ENCODE measurements at regions not wholly inside any gene's neighbourhood (a gene's known extent, or its start where the extent isn't known, plus 50 kb on each side); places are given as distances from the start of the nearest gene placed in this dataset.
"Not testable (repeated sequence)": the region's sequence is repeated elsewhere in the genome, so short reads cannot be mapped to it uniquely, and the experiment has no call there.

- DNase-seq = not testable (repeated sequence)
Measured at GRCh38 chr2:132273585-132273984, 111.8 kb upstream of the ANKRD30BL start.

- DNase-seq = no peak
Measured at GRCh38 chr2:132274000-132274399, 112.2 kb upstream of the ANKRD30BL start.

- DNase-seq = no peak
Measured at GRCh38 chr2:132275396-132275795, 113.6 kb upstream of the ANKRD30BL start.

- no peak for DNase-seq
Measured at GRCh38 chr2:132276571-132276981, 114.8 kb upstream of the ANKRD30BL start.

GRCh38 chr2:132278267-132278666, 116.5 kb upstream of the ANKRD30BL start:
- DNase-seq = no peak

GRCh38 chr2:132279344-132279743, 117.6 kb upstream of the ANKRD30BL start:
- no peak for DNase-seq

GRCh38 chr2:132279930-132280615, 118.3 kb upstream of the ANKRD30BL start:
- DNase-seq = no peak

GRCh38 chr2:132280912-132281311, 119.2 kb upstream of the ANKRD30BL start:
- DNase-seq = no peak

- not testable (repeated sequence) for DNase-seq
Measured at GRCh38 chr2:132282104-132282503, 120.4 kb upstream of the ANKRD30BL start.

GRCh38 chr2:132282911-132283310, 121.2 kb upstream of the ANKRD30BL start:
- DNase-seq = no peak

- DNase-seq = not testable (repeated sequence)
Measured at GRCh38 chr2:132286289-132286911, 124.6 kb upstream of the ANKRD30BL start.

- DNase-seq = not testable (repeated sequence)
Measured at GRCh38 chr2:132287910-132288309, 126.2 kb upstream of the ANKRD30BL start.

- not testable (repeated sequence) for DNase-seq
Measured at GRCh38 chr2:132289138-132289537, 127.4 kb upstream of the ANKRD30BL start.

GRCh38 chr2:132289812-132290211, 126.8 kb upstream of the GPR39 start:
- DNase-seq = not testable (repeated sequence)

GRCh38 chr2:132300592-132301378, 115.8 kb upstream of the GPR39 start:
- DNase-seq = not testable (repeated sequence)

GRCh38 chr2:132304661-132305380, 111.8 kb upstream of the GPR39 start:
- not testable (repeated sequence) for DNase-seq

- not testable (repeated sequence) for DNase-seq
Measured at GRCh38 chr2:132307613-132308198, 108.9 kb upstream of the GPR39 start.

- DNase-seq = not testable (repeated sequence)
Measured at GRCh38 chr2:132309203-132309602, 107.4 kb upstream of the GPR39 start.

GRCh38 chr2:132315546-132315945, 101.1 kb upstream of the GPR39 start:
- not testable (repeated sequence) for DNase-seq

- DNase-seq = not testable (repeated sequence)
Measured at GRCh38 chr2:132317026-132317680, 99.5 kb upstream of the GPR39 start.

GRCh38 chr2:132318481-132318880, 98.1 kb upstream of the GPR39 start:
- DNase-seq = not testable (repeated sequence)

- DNase-seq = not testable (repeated sequence)
Measured at GRCh38 chr2:132324005-132324404, 92.6 kb upstream of the GPR39 start.
